HEK293 (cell line): ENCODE measurements at regions not wholly inside any gene's neighbourhood (a gene's known extent, or its start where the extent isn't known, plus 50 kb on each side); places are given as distances from the start of the nearest gene placed in this dataset.

Source experiments
- CTCF ChIP-seq: fragments of 450-650 bp; formaldehyde crosslinking; IDR thresholded peaks from 2 replicates; pipeline ENCODE4 v1.5.1; 2016; ENCODE audit warnings: missing biosample characterization, missing genetic modification characterization
- ZBTB17 ChIP-seq: fragments of 450-650 bp; formaldehyde crosslinking; IDR thresholded peaks from 2 replicates; pipeline ENCODE4 v1.5.1; 2016; ENCODE audit warnings: missing biosample characterization, missing genetic modification characterization

GRCh38 chr10:130455791-130456190 is 319.6 kb downstream of the GLRX3 start:
- TF ChIP-seq ZBTB17 (tag by site-specific recombination): no peak
- TF ChIP-seq CTCF: no peak
